Liver (tissue), 8 donors: ENCODE measurements at regions not wholly inside any gene's neighbourhood (a gene's known extent, or its start where the extent isn't known, plus 50 kb on each side); places are given as distances from the start of the nearest gene placed in this dataset.

Experiments
- DNase-seq: peaks from one replicate; pipeline ENCODE4 v3.0.0-alpha.2; 2017; ENCODE audit warnings: low spot score
- H3K27ac ChIP-seq, 2 donors: one replicate each; pipeline ENCODE4 v1.7.0; 2013; ENCODE audit warnings: inconsistent platforms in 2 of 2, low read length in 2 of 2, control low read depth in 1 of 2, low read depth in 1 of 2, mild to moderate bottlenecking in 1 of 2
- H3K27me3 ChIP-seq, 4 donors: one replicate each; pipeline versions ENCODE4 v1.6.1 to v1.7.0; 2013; ENCODE audit warnings: low read length in 3 of 4, inconsistent platforms in 1 of 4, mild to moderate bottlenecking in 1 of 4, moderate library complexity in 1 of 4; ENCODE audit not compliant: control insufficient read depth in 4 of 4, insufficient read depth in 4 of 4
- H3K36me3 ChIP-seq, 4 donors: one replicate each; pipeline versions ENCODE4 v1.6.1 to v1.7.0; 2013; ENCODE audit warnings: low read length in 3 of 4, mild to moderate bottlenecking in 3 of 4, low read depth in 1 of 4, moderate library complexity in 1 of 4; ENCODE audit not compliant: control insufficient read depth in 4 of 4, insufficient read depth in 3 of 4
- H3K4me1 ChIP-seq, 4 donors: one replicate each; pipeline versions ENCODE4 v1.6.1 to v1.7.0; 2013; ENCODE audit warnings: low read length in 3 of 4, mild to moderate bottlenecking in 3 of 4, moderate library complexity in 1 of 4; ENCODE audit not compliant: control insufficient read depth in 4 of 4, insufficient read depth in 4 of 4
- H3K4me3 ChIP-seq, 3 donors: one replicate each; pipeline versions ENCODE4 v1.6.1 to v1.7.0; 2013; ENCODE audit warnings: low read length in 3 of 3, control low read depth in 1 of 3, low read depth in 1 of 3, mild to moderate bottlenecking in 1 of 3
- H3K9ac ChIP-seq, 2 donors: one replicate each; pipeline ENCODE4 v1.7.0; 2013; ENCODE audit warnings: low read length in 2 of 2, mild to moderate bottlenecking in 2 of 2, moderate library complexity in 2 of 2, control low read depth in 1 of 2, low read depth in 1 of 2
- H3K9me3 ChIP-seq, 4 donors: one replicate each; pipeline versions ENCODE4 v1.6.1 to v1.7.0; 2013; ENCODE audit warnings: low read length in 3 of 4; ENCODE audit not compliant: control insufficient read depth in 4 of 4
- ATF3 ChIP-seq: IDR thresholded peaks from 2 replicates; pipeline ENCODE4 v1.6.1; 2016; ENCODE audit warnings: antibody characterized with exemption
- CTCF ChIP-seq: fragments of 150-350 bp; IDR thresholded peaks from 2 replicates; pipeline ENCODE4 v1.5.1; 2017; ENCODE audit warnings: improper control_type of control experiment, low read depth, low read length; ENCODE audit not compliant: missing input control
- EGR1 ChIP-seq, 2 donors: IDR thresholded peaks; 2 replicates each; pipeline ENCODE4 v1.6.1; 2016 to 2018; ENCODE audit warnings: antibody characterized with exemption in 2 of 2, low read depth in 2 of 2
- FOXA1 ChIP-seq: IDR thresholded peaks from 2 replicates; pipeline ENCODE4 v1.6.1; 2016; ENCODE audit warnings: antibody characterized with exemption
- FOXA2 ChIP-seq: IDR thresholded peaks from 2 replicates; pipeline ENCODE4 v1.6.1; 2016; ENCODE audit warnings: antibody characterized with exemption
- GABPA ChIP-seq, 2 donors: IDR thresholded peaks in 1 of 2; conservative IDR thresholded peaks in 1 of 2; 2 replicates each; pipeline ENCODE4 v1.6.1; 2016; ENCODE audit warnings: antibody characterized with exemption in 2 of 2, mild to moderate bottlenecking in 1 of 2, moderate library complexity in 1 of 2
- HNF4A ChIP-seq, 2 donors: conservative IDR thresholded peaks; 2 replicates each; pipeline ENCODE4 v1.6.1; 2016; ENCODE audit warnings: antibody characterized with exemption in 2 of 2, mild to moderate bottlenecking in 2 of 2
- HNF4G ChIP-seq: IDR thresholded peaks from 2 replicates; pipeline ENCODE4 v1.6.1; 2016; ENCODE audit warnings: antibody characterized with exemption
- JUND ChIP-seq, 2 donors: IDR thresholded peaks; 2 replicates each; pipeline ENCODE4 v1.6.1; 2016; ENCODE audit warnings: antibody characterized with exemption in 2 of 2
- MAX ChIP-seq: IDR thresholded peaks from 2 replicates; pipeline ENCODE4 v1.6.1; 2016; ENCODE audit warnings: antibody characterized with exemption
- NR2F2 ChIP-seq: IDR thresholded peaks from 2 replicates; pipeline ENCODE4 v1.6.1; 2016; ENCODE audit warnings: antibody characterized with exemption
- RAD21 ChIP-seq, 2 donors: IDR thresholded peaks; 2 replicates each; pipeline ENCODE4 v1.6.1; 2016; ENCODE audit warnings: antibody characterized with exemption in 2 of 2, mild to moderate bottlenecking in 2 of 2
- REST ChIP-seq: IDR thresholded peaks from 2 replicates; pipeline ENCODE4 v1.6.1; 2016; ENCODE audit warnings: antibody characterized with exemption, mild to moderate bottlenecking
- RXRA ChIP-seq, 2 donors: IDR thresholded peaks; 2 replicates each; pipeline ENCODE4 v1.6.1; 2017 to 2018; ENCODE audit warnings: antibody characterized with exemption in 2 of 2, mild to moderate bottlenecking in 1 of 2
- SP1 ChIP-seq: IDR thresholded peaks from 2 replicates; pipeline ENCODE4 v1.6.1; 2018; ENCODE audit warnings: antibody characterized with exemption, mild to moderate bottlenecking
- TAF1 ChIP-seq: conservative IDR thresholded peaks from 2 replicates; pipeline ENCODE4 v1.6.1; 2016; ENCODE audit warnings: antibody characterized with exemption, mild to moderate bottlenecking
- YY1 ChIP-seq: IDR thresholded peaks from 2 replicates; pipeline ENCODE4 v1.6.1; 2016; ENCODE audit warnings: antibody characterized with exemption, mild to moderate bottlenecking
- ZBTB33 ChIP-seq: IDR thresholded peaks from 2 replicates; pipeline ENCODE4 v1.6.1; 2016; ENCODE audit warnings: antibody characterized with exemption
- WGBS: extraction: QIAGEN DNeasy Blood & Tissue Kit; methylation state at CpG from one replicate; pipeline ENCODE4 v1.1.7; 2013; 5-methylcytosine and 5-hydroxymethylcytosine counted together
- donor health status: healthy.
- donor health status: healthy.
- donor health status: healthy.
- donor health status: healthy.
- donor health status: healthy.

GRCh38 chr2:173458991-173459780, 104.5 kb downstream of the CDCA7 start:
- Histone ChIP-seq H3K4me3 (no peak overlapping the region), H3K27me3 (peaks cover 0 to 6% (median 0%) of the 10 kb centered on the region in 4 donors), H3K36me3 (no peaks in the 10 kb centered on the region), H3K4me1 (no peaks in the 10 kb centered on the region), H3K27ac (no peak overlapping the region), H3K9me3 (no peaks in the 10 kb centered on the region), H3K9ac (no peak overlapping the region)
- DNase-seq, result no peak
- whole genome bisulfite sequencing, result 86% methylated on average over 8 of the region's 8 CpGs
- TF ChIP-seq CTCF (no peak), NR2F2 (no peak), ZBTB33 (no peak), GABPA (IDR thresholded peaks at IDR 0.05 in 1 of 2, conservative IDR thresholded peaks at IDR 0.05 in 1 of 2) (no peak), TAF1 (no peak), RAD21 (IDR thresholded peaks at IDR 0.05) (no peak), HNF4G (no peak), JUND (IDR thresholded peaks at IDR 0.05) (no peak), EGR1 (IDR thresholded peaks at IDR 0.05; ENCODE audit: low read depth in 2 of 2) (no peak), MAX (no peak), RXRA (IDR thresholded peaks at IDR 0.05) (no peak), HNF4A (conservative IDR thresholded peaks at IDR 0.05) (no peak), ATF3 (no peak), SP1 (no peak), YY1 (no peak), FOXA1 (no peak)

GRCh38 chr2:173462892-173463840, 108.5 kb downstream of the CDCA7 start:
- DNase-seq, result no peak
- H3K9ac ChIP-seq, result no peak overlapping the region
- no peak for TF ChIP-seq FOXA1
- no peak for TF ChIP-seq JUND (IDR thresholded peaks at IDR 0.05)
- TF ChIP-seq YY1, result no peak
- TF ChIP-seq RXRA (IDR thresholded peaks at IDR 0.05), result no peak
- no peak for TF ChIP-seq HNF4G
- TF ChIP-seq ZBTB33, result no peak
- no peak for TF ChIP-seq HNF4A (conservative IDR thresholded peaks at IDR 0.05)
- TF ChIP-seq REST, result no peak
- no peak for TF ChIP-seq TAF1
- TF ChIP-seq FOXA2, result no peak
- no peak for TF ChIP-seq NR2F2
- TF ChIP-seq ATF3, result no peak
- no peak for TF ChIP-seq SP1
- TF ChIP-seq EGR1 (IDR thresholded peaks at IDR 0.05; ENCODE audit: low read depth in 2 of 2), result no peak
- no peak for TF ChIP-seq GABPA (IDR thresholded peaks at IDR 0.05 in 1 of 2, conservative IDR thresholded peaks at IDR 0.05 in 1 of 2)

More at GRCh38 chr2:173462892-173463840, 108.5 kb downstream of the CDCA7 start:
- Histone ChIP-seq H3K9me3 (no peaks in the 10 kb centered on the region), H3K27me3 (peaks cover 0 to 6% (median 0%) of the 10 kb centered on the region in 4 donors), H3K36me3 (no peaks in the 10 kb centered on the region), H3K27ac (no peak overlapping the region), H3K4me1 (no peaks in the 10 kb centered on the region), H3K4me3 (no peak overlapping the region)
- WGBS, result 52% methylated on average over 14 of the region's 14 CpGs
